ENCODE measurements at regions not wholly inside any gene's neighbourhood (a gene's known extent, or its start where the extent isn't known, plus 50 kb on each side); places are given as distances from the start of the nearest gene placed in this dataset.

DNA sequence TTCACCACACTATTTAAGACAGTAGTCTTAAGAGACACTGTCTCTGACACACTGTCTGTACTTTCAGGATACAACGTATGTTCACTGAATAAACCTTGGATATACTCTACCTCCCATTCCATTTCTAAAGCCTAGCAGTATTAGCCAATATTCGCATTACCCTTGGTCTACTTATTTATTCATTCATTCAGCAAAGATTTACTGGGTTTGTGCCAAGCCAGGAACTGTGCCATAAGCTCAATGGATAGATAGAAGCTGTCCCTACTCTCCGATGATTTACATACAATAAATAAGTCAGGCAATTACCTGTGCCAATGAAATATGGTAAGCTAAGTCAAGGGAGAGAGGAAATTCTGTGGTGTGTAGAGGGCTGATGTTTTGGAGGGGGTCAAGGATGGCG lies 195.2 kb upstream of the RAB4A start:
- no peak for TF ChIP-seq CTCF (IDR thresholded peaks at IDR 0.05; ENCODE audit: control insufficient read depth, extremely low read depth, insufficient read depth)
- no peak overlapping the region for H3K4me3 ChIP-seq (ENCODE audit: low read depth, low read length)
- no peak for DNase-seq (ENCODE audit: low read depth)

GRCh38 chr1:229076195-229076594 lies 194.7 kb upstream of the RAB4A start:
- DNase-seq (ENCODE audit: low read depth), result no peak
- H3K4me3 ChIP-seq (ENCODE audit: low read depth, low read length), result no peak overlapping the region
- no peak for TF ChIP-seq CTCF (IDR thresholded peaks at IDR 0.05; ENCODE audit: control insufficient read depth, extremely low read depth, insufficient read depth)

- DNase-seq (ENCODE audit: low read depth), result no peak
- H3K4me3 ChIP-seq (ENCODE audit: low read depth, low read length), result no peak overlapping the region
- TF ChIP-seq CTCF (IDR thresholded peaks at IDR 0.05; ENCODE audit: control insufficient read depth, extremely low read depth, insufficient read depth), result no peak
These were observed 191.8 kb upstream of the RAB4A start for GRCh38 chr1:229079016-229079595.

DNA sequence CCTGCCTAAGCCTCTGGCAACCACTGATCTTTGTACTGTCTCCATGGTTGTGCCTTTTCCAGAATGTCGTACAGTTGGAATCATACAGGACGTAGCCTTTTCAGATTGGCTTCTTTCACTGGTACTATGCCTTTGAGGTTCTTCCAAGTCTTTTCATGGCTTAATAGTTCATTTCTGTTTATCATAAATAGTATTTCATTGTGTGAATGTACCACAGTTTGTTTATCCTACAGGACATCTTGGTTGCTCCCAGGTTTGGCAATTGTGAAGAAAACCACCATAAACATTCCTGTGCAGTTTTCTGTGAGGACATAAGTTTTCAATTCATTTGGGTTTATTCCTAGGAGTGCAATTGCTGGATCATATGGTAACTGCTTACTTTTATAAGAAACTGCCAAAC lies 190.6 kb upstream of the RAB4A start:
- no peak for DNase-seq (ENCODE audit: low read depth)
- H3K4me3 ChIP-seq (ENCODE audit: low read depth, low read length), result no peak overlapping the region
- no peak for TF ChIP-seq CTCF (IDR thresholded peaks at IDR 0.05; ENCODE audit: control insufficient read depth, extremely low read depth, insufficient read depth)

DNA sequence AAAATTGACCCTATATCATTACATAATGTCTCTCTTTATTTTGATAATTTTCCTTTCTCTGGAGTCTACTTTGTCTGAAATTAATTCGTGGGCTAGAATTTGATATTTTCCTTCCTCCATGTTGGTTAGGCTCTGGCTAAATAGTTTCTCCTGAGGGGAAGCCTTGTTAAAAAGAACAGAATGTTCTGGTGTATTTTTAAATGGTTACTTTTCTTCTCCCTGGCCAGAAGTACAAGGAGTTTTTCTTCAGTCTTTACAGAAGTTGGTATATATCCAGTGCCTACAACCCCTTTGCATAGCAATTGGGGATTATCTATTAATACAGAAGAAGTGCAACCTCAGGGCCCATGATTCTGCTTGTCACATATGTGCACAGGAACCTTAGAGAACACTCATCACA lies 185.6 kb upstream of the RAB4A start:
- DNase-seq (ENCODE audit: low read depth), result no peak
- H3K4me3 ChIP-seq (ENCODE audit: low read depth, low read length), result no peak overlapping the region
- no peak for TF ChIP-seq CTCF (IDR thresholded peaks at IDR 0.05; ENCODE audit: control insufficient read depth, extremely low read depth, insufficient read depth)

GRCh38 chr1:229086091-229086490 lies 184.8 kb upstream of the RAB4A start:
- TF ChIP-seq CTCF (IDR thresholded peaks at IDR 0.05; ENCODE audit: control insufficient read depth, extremely low read depth, insufficient read depth), result no peak

GRCh38 chr1:229086686-229087085 lies 184.2 kb upstream of the RAB4A start:
- no peak for DNase-seq (ENCODE audit: low read depth)
- no peak overlapping the region for H3K4me3 ChIP-seq (ENCODE audit: low read depth, low read length)
- no peak for TF ChIP-seq CTCF (IDR thresholded peaks at IDR 0.05; ENCODE audit: control insufficient read depth, extremely low read depth, insufficient read depth)

More at GRCh38 chr1:229086091-229086490, 184.8 kb upstream of the RAB4A start:
- DNase-seq (ENCODE audit: low read depth), result no peak
- H3K4me3 ChIP-seq (ENCODE audit: low read depth, low read length), result no peak overlapping the region
